ENCODE measurements at regions not wholly inside any gene's neighbourhood (a gene's known extent, or its start where the extent isn't known, plus 50 kb on each side); places are given as distances from the start of the nearest gene placed in this dataset.
"Not testable (repeated sequence)": the region's sequence is repeated elsewhere in the genome, so short reads cannot be mapped to it uniquely, and the experiment has no call there.

DNA sequence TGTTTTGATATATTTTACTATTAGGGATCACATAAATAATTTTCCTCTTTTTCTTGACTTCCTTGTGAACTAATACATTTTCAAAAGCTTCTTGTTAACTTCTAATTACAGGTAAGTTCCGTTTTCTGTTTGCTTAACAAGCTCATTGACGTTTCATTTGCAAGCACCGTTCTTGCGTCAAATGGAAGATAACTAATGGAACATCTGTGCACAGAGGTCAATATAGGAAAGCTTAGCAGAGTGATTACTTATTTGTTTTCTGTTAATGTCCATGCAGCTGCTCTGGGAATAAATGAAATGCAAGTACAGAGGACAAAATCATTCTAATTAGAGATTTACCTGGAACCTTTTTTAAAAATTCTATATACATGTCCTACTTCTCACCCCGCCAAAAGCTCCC lies 115.5 kb upstream of the C2CD4B start:
- WGBS (ENCODE audit: insufficient coverage) = 87% methylated on average over 4 of the region's 5 CpGs
- H3K4me3 Mint-ChIP-seq = no peak overlapping the region
- Histone ChIP-seq H3K9ac (ENCODE audit: low read length) (no peak overlapping the region), H3K4me1 (ENCODE audit: control insufficient read depth in 2 of 2, insufficient read depth in 2 of 2, low read length in 2 of 2) (no peaks in the 10 kb centered on the region), H2AFZ (ENCODE audit: insufficient read depth, low read depth, low read length, poor library complexity, severe bottlenecking) (no peak overlapping the region), H4K20me1 (ENCODE audit: control insufficient read depth, insufficient read depth, low read length, poor library complexity, severe bottlenecking) (no peaks in the 10 kb centered on the region), H3K4me3 (ENCODE audit: control extremely low read depth in 1 of 5, extremely low read depth in 1 of 5, insufficient read depth in 1 of 5, low read depth in 2 of 5, low read length in 4 of 5) (no peak overlapping the region), H3K79me2 (ENCODE audit: control insufficient read depth, insufficient read depth, low read length) (no peaks in the 10 kb centered on the region), H3K36me3 (replicated peaks in 1 of 2; ENCODE audit: control extremely low read depth in 1 of 2, control insufficient read depth in 1 of 2, extremely low read depth in 1 of 2, insufficient read depth in 2 of 2, low read length in 1 of 2) (no peaks in the 10 kb centered on the region), H3K27ac (ENCODE audit: low read length in 2 of 2) (no peak overlapping the region), H3K4me2 (replicated peaks; ENCODE audit: low read depth, low read length, poor library complexity, severe bottlenecking) (no peak overlapping the region), H3K9me3 (ENCODE audit: control extremely low read depth in 1 of 3, control insufficient read depth in 2 of 3, insufficient read depth in 1 of 3, low read length in 2 of 3) (no peaks in the 10 kb centered on the region), H3K27me3 (replicated peaks in 1 of 4; ENCODE audit: control extremely low read depth in 1 of 4, control insufficient read depth in 3 of 4, insufficient read depth in 4 of 4, low read length in 3 of 4) (no peaks in the 10 kb centered on the region)
- no peak overlapping the region for H3K27ac Mint-ChIP-seq
- no peak for DNase-seq
- POLR2A ChIA-PET = no interaction called here
- no peaks in the 10 kb centered on the region for H3K9me3 Mint-ChIP-seq (ENCODE audit: insufficient read depth)
- H3K4me1 Mint-ChIP-seq = no peaks in the 10 kb centered on the region
- no peak for TF ChIP-seq EZH2 (IDR thresholded peaks at IDR 0.05; ENCODE audit: borderline replicate concordance, insufficient read depth, low read depth, low read length, poor library complexity, severe bottlenecking)
- TF ChIP-seq, protein P1, sequence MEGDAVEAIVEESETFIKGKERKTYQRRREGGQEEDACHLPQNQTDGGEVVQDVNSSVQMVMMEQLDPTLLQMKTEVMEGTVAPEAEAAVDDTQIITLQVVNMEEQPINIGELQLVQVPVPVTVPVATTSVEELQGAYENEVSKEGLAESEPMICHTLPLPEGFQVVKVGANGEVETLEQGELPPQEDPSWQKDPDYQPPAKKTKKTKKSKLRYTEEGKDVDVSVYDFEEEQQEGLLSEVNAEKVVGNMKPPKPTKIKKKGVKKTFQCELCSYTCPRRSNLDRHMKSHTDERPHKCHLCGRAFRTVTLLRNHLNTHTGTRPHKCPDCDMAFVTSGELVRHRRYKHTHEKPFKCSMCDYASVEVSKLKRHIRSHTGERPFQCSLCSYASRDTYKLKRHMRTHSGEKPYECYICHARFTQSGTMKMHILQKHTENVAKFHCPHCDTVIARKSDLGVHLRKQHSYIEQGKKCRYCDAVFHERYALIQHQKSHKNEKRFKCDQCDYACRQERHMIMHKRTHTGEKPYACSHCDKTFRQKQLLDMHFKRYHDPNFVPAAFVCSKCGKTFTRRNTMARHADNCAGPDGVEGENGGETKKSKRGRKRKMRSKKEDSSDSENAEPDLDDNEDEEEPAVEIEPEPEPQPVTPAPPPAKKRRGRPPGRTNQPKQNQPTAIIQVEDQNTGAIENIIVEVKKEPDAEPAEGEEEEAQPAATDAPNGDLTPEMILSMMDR (IDR thresholded peaks at IDR 0.05) = no peak
- intact Hi-C loops (cut with micrococcal nuclease) = no loop called here
- H3K27me3 Mint-ChIP-seq = peaks cover 4% of the 10 kb centered on the region
- CTCF ChIA-PET = no interaction called here
- ATAC-seq (ENCODE audit: low read depth) = no peak

DNA sequence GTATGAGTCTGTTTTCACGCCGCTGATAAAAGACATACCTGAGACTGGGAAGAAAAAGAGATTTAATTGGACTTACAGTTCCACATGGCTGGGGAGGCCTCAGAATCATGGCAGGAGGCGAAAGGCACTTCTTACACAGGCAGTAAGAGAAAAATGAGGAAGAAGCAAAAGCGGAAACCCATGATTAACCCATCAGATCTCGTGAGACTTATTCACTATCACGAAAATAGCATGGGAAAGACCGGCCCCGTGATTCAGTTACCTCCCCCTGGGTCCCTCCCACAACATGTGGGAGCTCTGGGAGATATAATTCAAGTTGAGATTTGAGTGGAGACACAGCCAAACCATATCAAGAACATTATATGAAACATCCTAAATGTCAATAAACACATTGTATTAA lies 116.7 kb upstream of the C2CD4B start:
- ATAC-seq (ENCODE audit: low read depth); H4K20me1 ChIP-seq (ENCODE audit: control insufficient read depth, insufficient read depth, low read length, poor library complexity, severe bottlenecking); H3K27me3 ChIP-seq (replicated peaks in 1 of 4; ENCODE audit: control extremely low read depth in 1 of 4, control insufficient read depth in 3 of 4, insufficient read depth in 4 of 4, low read length in 3 of 4); H3K4me3 ChIP-seq (ENCODE audit: control extremely low read depth in 1 of 5, extremely low read depth in 1 of 5, insufficient read depth in 1 of 5, low read depth in 2 of 5, low read length in 4 of 5); H3K79me2 ChIP-seq (ENCODE audit: control insufficient read depth, insufficient read depth, low read length); H3K27ac ChIP-seq (ENCODE audit: low read length in 2 of 2); POLR2A ChIA-PET; DNase-seq; H3K4me3 Mint-ChIP-seq; H3K27me3 Mint-ChIP-seq; H3K4me2 ChIP-seq (replicated peaks; ENCODE audit: low read depth, low read length, poor library complexity, severe bottlenecking); H3K4me1 ChIP-seq (ENCODE audit: control insufficient read depth in 2 of 2, insufficient read depth in 2 of 2, low read length in 2 of 2); H2AFZ ChIP-seq (ENCODE audit: insufficient read depth, low read depth, low read length, poor library complexity, severe bottlenecking); H3K9ac ChIP-seq (ENCODE audit: low read length); H3K36me3 ChIP-seq (replicated peaks in 1 of 2; ENCODE audit: control extremely low read depth in 1 of 2, control insufficient read depth in 1 of 2, extremely low read depth in 1 of 2, insufficient read depth in 2 of 2, low read length in 1 of 2); H3K9me3 Mint-ChIP-seq (ENCODE audit: insufficient read depth); CTCF ChIA-PET; H3K4me1 Mint-ChIP-seq; H3K27ac Mint-ChIP-seq; H3K9me3 ChIP-seq (ENCODE audit: control extremely low read depth in 1 of 3, control insufficient read depth in 2 of 3, insufficient read depth in 1 of 3, low read length in 2 of 3); intact Hi-C loops (cut with micrococcal nuclease): not testable (repeated sequence)
- no CpG with 5 or more reads among the region's 8 CpGs for WGBS (ENCODE audit: insufficient coverage)

Measured in B cell (primary cell).